ENCODE measurements at regions not wholly inside any gene's neighbourhood (a gene's known extent, or its start where the extent isn't known, plus 50 kb on each side); places are given as distances from the start of the nearest gene placed in this dataset.

DNA sequence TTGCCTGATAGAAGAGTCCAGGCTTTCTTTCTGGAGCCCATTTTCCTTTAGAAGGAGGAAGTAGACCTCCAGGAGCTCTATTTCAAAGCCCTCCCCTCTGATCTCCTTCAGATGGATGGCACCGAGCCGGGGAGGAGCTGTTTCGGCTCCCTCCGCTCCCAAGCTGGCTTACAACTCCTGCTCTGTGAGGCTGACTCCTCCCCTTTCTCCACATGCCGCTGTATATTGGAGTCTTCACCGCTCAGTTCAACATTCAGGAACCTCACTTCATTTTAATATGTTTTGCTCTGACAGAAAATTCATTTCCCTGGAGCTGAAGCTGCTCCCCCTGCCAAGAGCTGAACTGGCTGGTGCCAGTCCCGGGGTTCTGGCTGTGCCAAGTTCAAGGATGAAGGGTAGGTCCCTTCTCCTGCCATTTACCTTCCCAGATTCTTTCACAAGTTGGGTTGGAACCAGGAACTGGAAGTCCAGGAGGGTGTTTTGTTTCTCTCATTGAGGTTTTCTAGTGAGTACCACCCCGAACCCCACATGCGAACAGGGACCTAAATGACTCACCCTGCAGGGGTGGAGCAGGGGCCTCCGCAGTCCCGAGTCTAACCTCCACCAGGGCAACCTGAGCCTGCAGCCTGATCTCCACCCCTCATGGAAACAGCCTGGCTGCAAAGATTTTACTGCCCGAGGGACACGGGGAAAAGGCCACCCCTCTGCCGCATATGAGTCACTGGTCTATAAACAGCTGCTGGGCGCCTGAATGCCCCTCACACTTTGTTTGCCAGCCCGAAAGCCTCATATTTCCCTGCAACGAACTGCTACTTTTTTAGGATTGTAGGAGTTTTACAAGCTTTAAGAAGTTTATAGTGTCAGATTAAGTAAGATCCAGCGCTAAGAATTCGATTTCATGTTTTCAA lies 68.6 kb upstream of the FOXA2 start:
- DNase-seq (ENCODE audit: low spot score) = no peak

DNA sequence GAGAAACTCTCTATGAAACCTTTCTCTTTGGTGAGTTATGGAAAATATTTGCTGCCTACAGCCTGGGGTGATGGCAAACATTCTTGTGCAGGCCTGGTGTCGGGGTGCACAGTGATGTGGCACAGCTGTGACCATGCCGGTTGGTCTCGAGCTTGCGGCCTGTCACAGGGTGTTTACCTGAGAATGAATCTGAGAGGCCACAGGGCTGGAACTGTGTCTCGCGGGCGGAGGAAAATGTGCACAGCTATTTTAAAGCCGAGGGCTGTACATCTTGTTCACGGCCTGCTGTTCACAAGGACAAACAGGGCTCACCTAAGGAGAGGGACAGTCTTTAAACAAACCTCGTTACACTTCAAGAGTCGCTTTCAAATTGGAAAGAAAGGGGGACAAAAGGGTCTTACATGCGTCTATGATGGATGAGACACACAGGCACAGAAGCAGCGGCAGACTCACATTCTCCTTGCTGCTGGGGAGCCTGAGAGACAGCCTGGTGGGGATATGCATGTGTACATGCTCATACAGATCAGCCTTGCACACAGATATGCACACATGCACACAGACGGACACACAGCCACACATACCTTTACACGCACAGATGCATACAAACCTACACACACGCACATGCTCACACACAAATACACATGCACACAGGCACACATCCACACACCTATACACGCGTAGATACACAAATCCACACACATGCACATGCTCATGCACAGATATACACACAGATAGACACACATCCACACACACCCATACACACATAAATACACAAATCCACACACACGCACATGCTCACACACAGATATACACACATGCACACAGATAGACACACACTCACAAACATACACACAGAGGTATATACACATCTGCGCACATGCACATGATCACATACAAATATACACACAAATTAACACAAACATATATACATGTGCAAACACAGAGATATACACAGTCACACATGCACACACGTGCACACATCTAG lies 69.6 kb upstream of the FOXA2 start:
- DNase-seq (ENCODE audit: low spot score) = no peak

DNA sequence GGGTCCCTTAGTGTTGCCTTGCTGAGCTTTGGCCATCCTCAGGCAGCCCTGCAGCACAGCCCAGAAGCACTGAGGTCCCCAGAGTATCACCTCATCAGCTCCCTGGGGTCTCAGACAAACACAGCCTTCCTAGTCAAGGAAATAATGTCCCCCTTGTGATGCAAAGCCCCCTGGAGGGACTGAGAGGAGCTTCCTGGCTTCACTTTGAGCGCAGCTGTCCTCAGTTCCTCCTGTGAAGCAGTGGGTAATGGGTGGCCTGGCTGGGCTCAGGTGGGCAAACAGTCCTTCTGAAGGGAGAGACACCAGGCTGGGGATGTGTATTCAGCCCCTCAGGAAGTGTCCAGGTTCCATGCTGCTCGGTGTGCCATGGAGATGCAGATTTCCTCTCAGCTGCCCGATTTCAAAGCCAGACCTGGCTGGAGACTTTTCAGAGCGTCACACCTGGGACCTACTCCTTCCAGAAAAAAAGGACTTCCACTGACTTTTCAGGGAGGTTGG lies 79.2 kb upstream of the FOXA2 start:
- DNase-seq (ENCODE audit: low spot score) = no peak

DNA sequence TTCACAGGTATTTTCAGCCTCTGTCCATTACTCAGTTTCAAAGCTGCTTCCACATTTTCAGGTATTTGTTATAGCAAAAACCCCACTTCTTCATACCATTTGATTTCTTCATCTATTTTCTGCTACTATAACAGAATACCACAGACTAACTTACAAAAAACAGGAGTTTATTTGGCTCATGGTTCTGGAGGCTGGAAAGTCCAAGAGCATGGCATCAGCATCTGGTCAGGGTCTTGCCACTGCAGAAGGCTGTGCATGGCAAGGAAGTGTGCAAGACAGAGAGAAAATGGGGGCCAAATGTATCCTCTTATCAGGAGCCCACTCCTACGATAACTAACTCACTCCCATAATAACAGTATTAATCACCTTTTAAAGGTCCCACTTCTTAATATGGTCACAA lies 82.8 kb upstream of the FOXA2 start:
- DNase-seq (ENCODE audit: low spot score) = no peak

DNA sequence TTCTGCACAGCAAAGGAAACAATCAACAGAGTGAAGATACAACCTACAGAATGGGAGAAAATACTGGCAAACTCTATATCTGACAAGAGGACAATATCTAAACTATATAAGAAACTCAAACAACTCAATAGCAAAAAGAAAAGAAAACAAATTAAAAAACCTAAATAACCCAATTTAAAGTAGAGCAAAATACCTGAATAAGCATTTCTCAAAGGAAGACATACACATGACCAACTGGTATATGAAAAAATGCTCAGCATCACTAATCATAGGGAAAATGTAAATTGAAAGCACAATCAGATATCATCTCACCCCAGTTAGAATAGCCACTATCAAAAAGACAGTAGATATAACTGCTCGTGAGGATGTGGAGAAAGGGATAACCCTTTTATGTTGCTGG lies 87.8 kb upstream of the FOXA2 start:
- DNase-seq (ENCODE audit: low spot score) = no peak

DNA sequence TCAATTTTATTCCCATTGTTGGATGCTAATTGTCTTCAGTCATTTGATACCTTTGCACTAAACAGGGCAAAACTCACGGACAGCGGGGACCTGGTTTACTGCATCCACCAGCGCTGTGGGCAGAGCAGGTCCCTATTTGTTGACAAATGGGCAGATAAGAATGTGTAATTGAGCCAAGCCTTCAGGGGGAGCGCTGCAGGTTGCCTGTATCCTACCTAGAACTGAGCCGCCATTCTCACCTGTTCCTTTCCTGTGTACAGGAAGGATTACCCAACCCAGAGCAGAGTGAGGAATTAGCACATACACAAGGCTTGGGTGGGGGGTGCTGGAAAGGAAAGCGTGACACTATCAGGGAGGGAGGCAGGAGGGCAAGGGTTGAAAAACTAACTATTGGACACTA lies 89.1 kb upstream of the FOXA2 start:
- DNase-seq (ENCODE audit: low spot score) = no peak

DNA sequence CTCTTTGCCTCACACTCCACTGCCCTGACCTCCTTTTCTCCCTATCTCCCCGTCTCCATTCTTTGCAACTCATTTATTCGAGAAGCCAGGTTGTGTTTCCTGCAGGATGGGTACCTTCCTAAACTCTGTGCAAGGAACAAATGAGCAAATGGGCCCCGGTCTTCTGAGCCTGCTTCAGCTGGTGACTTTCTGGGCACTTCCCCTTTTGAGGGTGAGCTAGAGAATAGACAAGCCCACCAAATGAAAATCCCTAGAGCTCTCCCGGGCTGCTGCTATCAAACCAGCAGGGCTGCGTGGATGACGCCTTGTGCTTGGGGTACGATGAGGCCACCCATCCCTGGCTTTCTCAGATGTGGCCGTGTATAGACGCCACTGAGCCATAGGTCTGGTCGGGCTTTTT lies 91.0 kb upstream of the FOXA2 start:
- DNase-seq (ENCODE audit: low spot score) = no peak

DNA sequence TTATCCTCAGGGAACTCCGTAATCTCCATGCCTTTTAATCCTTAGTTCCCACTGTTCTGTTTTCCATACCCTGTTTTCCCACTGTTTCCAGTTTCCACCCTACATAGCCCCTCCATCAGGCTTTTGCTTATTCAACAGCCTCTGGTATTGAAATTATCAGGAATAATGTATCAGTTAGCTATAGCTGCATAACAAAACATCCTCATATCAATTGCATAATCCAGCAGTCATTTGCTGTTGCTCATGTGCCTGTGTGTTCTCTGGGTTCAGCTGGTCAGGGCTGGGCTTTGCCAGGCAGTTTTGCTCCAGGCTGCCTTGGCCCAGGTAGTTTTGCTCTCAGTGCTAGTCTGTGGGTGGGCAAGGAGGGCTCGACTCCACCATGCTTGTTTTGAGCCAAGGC lies 94.3 kb upstream of the FOXA2 start:
- no peak for DNase-seq (ENCODE audit: low spot score)

DNA sequence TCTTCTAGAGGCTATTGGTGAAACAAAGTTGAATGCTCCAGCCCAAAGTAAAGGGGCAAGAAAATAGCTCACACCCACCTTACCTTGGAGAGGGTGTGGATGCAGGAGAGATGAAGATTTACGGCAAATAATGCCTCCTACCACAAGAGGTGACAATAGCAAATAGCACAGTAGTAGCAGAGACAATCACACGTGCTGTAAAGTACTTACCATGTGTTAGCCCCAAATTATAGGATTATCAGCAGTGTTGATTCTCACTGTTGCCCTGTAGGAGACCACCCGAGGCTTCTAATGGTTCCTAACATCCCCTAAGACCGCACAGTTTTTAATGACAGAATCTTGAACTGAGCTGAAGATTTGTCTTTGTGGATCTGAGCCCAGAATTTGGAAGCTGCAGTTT lies 94.8 kb upstream of the FOXA2 start:
- DNase-seq (ENCODE audit: low spot score) = no peak

DNA sequence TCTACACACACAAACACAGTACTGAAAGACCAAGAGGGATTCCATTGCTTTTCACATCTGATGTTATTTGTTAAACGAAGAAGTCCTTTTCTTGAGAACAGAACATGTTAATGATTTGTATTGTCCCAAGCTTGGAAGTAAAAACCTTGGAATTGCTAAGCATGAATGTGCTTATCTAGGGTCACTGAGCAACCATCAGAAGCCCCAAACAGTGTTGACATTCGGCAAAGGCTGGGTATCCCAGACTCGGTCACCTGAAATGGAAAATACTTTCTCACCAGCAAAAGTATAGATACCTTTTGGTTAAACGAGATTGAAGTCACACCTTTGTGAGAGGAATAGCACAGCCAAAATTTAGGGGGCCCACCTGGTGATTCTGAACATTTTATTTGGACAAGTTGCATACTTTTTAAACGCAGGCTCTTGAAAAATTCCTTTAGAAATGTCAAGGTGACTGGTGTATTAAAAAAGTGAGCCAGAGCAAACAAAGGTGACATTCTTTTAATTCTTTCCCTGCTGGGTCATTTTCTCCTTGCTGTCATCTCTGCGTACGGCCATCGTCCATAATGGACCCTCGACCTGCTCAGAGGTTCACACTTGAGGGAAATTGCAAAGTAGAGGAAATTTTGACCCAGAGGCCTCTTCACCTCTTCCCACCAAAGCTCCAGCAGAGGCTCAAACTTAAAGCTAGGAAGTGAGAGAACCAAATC lies 95.8 kb upstream of the FOXA2 start:
- no peak for DNase-seq (ENCODE audit: low spot score)

DNA sequence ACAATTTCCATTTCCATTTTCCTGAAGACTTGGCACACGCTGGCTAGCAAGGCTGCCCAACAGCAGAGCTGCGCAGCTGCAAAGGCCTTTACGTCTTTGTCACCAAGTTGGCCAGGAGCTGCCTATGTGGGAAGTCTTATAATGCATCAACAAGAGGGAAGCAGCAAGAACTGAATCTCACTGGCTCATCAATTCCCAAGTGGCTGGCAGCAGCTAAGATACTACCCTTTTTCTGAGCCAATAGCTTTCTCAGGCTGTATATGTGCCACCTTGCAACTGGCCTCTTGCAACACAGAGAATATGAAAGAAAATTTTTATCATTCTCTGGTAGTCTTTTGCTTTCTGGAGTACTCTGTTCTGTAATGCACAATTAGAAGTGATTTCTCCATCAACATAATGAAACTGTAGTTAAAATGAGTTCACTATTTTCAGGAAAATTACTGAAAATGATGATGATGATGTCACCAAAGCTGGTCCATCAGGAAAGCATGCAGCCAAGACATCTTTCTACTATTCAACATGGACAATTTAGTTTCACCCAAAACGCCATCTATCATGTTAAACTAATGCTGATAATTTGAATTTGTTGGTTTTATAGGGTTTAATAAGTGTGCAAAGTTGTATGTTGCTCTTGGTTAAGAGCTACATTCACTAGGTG lies 97.3 kb upstream of the FOXA2 start:
- no peak for DNase-seq (ENCODE audit: low spot score)

DNA sequence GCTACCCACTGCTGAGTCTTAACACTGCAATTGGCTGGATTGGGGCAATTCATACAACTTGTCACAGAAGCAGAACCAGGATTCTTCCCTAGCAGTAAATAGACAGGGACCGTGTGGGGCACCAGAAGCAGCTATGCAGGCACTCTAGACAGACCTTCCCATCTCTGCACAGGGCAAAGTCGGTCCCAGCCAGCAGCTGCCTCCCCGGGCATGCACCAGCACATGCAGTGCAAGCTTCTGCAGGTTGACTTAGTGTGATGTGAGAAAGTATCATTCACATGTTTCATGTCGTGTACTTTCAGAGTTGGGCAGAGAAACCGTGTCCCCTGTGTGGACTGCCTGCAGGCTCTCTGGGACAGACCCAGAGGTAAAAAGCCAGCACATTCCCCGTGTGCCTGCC lies 98.0 kb upstream of the FOXA2 start:
- DNase-seq (ENCODE audit: low spot score) = no peak

DNA sequence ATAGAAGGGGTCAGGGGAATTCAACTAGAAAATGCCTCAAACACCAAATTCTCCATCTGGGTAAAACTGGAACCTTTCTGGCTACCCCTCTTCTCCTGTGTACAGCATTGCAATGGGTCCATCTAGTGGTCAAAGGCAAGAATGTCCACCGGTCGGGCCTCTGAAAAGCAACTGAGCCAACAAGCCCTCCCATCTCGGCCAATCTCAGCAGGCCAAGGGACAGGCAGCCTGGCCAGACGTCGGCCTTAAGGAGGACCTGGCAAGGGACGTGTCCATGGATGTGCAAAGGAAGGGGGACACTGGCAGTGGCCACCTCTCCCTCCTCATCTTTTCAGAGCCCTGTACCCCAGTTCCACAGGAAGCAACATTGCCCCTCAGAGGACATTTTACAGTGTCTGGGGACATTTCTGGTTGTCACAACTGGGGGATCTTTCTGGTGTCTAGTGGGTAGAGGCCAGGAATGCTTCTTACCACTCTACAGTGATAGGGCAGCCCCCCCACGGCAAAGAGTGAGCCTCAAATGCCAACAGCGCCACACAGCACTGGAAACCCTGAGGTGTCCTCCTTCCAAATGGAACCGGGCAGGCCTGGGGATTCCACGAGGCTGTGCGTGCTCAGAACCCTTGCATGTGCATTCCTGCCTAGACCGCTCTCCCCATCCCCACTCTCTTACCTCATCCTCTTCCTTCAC lies 99.8 kb upstream of the FOXA2 start:
- peak; percentile 78 for DNase-seq (ENCODE audit: low spot score)

DNA sequence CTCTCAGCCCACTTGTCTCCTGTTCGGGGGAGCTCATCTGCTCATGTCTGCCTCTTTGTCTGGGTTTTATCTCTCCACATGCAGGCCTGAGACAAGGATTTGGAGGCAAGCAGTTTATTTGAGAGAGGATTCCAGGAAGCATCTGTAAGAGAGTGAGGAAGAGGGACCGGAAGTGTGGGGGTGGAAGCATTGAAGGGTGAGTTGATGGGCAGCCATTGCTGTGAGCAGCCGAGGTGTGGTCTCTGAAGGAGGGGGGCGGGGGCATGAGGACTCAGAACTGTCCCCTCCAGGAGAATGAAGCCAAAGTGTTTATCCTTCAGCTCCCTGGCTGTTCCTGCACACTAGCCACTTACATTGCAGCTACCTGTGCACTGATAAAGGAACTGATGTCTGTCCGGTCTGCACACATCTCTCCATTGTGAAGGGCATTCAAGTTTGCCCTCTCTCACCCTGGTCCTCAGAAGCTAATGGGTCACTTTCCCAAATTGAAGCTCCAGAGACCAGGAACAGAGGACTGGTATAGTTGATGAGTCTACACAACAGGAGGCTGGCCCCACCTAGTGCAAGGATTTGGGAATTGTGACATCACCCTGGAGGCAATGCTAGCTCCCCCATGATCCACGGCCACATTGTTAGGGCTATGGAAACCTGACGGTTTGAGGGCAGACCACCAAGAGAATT lies 100.5 kb upstream of the FOXA2 start:
- no peak for DNase-seq (ENCODE audit: low spot score)

DNA sequence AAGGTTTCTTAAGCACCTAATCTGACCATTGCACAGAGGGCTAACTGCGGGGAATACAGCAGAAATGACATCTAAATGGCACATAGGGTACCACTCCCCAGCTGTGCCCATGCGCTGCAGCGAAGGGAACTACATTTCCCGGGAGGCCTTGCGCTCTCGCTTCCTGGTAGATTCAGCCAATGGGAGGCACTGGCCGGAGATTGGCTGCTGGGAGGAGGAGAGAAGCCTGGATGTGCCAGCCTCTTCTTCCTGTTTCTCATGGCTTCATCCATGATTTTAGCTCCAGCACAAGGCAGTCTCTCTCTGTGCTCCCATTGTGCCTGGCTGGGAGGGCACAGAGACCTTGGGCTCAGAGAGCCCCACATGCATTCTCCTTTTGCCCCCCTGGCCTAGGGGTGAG lies 101.7 kb upstream of the FOXA2 start:
- DNase-seq (ENCODE audit: low spot score) = peak; percentile 51

DNA sequence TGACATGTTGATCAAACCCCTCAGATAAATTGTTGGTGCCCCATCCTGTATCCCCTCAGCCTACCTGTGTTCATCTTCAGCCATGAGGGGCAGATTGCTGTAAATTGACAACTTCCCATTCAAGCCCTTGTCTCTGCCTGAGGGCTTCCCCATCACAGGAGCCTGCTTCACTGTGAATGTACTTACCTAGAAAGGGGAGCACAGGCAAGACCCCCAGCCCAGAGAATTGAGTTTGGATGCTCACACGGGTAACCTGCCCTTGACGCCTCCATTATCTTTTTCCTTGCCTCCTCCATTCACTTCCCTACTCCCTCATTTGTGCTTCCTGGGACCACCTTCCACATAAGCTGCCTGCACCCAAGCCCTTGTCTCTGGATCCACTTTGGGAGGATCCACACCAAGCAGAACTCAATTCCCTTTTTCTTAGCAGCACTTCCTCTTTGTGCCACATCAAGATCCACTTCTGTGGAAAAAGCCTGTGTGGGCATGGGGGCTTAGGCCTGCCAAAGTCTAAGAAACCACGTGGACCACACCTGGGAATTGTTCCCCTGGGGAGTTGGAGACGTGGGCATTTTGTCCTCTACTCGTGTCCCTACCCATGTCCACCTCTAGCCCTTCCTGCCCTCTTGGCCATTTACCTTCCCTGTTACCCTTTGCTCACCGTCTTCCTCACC lies 103.4 kb upstream of the FOXA2 start:
- DNase-seq (ENCODE audit: low spot score) = no peak

DNA sequence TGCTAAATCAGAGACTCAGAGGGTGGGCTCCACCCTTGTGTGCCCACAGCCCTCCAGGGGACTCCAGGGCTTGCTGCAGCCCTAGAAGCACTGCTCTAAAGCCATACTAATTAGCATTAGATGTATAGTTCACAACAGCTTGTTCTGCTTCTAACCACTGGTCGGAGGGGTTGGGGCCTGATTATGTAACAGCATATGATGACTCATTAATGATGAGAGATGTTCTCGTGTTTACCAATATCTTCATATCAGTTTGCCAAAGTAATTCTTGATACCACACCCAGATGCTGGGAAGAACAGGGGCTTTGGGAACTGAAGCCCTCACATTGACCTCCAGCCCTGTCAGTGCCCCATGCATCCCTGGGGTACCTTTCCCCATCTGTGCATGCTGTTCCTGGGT lies 104.1 kb upstream of the FOXA2 start:
- DNase-seq (ENCODE audit: low spot score) = no peak

DNA sequence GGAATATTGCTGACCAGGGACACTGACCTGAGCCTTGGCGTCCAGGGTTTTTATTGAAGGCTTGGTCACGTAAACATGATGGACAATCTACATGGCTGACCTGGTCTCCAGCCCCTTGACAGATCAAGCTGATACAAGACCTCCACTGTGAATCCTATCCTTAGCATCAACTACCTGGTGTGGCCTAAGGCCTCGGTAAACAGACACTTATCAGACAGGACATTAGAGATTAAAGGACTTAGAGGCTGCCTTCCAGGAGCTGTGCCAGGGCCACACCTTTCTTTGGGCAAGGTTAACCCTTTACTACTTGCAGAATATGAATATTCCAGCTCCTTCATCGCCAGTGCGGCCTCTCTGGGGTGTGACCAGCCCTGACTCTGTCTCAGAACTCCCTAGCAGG lies 104.9 kb upstream of the FOXA2 start:
- no peak for DNase-seq (ENCODE audit: low spot score)

DNA sequence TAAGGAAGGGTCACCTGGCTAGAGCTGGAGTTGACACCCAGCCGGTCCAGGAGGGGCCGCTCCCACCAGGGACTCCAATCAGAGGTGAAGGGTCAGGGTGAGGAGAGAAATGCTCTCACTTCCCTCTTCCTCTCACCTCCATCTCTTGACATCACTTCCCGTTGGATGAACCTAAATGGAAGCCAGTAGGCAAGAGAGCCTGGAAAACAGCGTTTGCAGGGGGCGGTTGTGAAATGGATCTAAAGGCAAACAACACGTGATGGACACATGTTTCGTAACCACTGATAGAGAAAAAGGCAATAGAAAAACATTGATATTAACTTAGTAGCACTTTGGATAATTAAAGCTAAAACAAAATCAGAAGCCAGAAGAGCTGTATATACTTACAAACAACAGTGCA lies 105.6 kb upstream of the FOXA2 start:
- no peak for DNase-seq (ENCODE audit: low spot score)

DNA sequence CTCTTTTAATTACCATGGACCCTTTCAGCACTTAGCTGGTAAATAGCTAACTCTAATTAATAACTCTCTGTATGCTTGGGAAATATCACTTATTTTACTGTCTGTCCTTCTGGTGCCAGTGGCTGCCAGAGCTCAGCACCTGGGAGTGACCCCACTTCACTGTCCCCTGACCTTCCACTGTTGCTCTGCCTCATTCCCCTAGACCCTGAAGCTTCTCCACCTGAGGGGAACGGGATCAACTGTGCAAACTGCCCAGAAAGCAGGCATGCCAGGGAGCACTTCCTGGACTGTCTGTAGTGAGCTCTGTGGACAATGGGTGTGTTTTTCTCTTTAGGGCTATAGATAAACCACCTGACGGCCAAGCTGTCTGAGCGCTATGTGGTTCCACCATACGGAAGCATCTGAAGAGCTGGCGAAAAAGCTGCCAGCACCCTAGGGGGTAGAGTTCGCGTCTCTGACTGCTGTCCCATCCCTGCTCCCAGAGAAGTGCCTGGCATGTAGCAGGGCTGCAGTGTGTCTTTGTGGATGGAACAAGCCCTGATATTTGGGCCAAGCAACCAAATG lies 106.3 kb upstream of the FOXA2 start:
- no peak for DNase-seq (ENCODE audit: low spot score)

Data from NAMALWA (cell line).